GM18868 (cell line): ENCODE measurements at regions not wholly inside any gene's neighbourhood (a gene's known extent, or its start where the extent isn't known, plus 50 kb on each side); places are given as distances from the start of the nearest gene placed in this dataset.

Source experiments
- ATAC-seq: cut with Tn5 transposase; IDR thresholded peaks from one replicate; pipeline ENCODE4 v1.9.1; 2021; ENCODE audit warnings: mild to moderate bottlenecking, moderate library complexity; ENCODE audit not compliant: unreplicated experiment

- no peak for ATAC-seq
These were observed 247.6 kb upstream of the CNKSR2 start for GRCh38 chrX:21126661-21127060.

DNA sequence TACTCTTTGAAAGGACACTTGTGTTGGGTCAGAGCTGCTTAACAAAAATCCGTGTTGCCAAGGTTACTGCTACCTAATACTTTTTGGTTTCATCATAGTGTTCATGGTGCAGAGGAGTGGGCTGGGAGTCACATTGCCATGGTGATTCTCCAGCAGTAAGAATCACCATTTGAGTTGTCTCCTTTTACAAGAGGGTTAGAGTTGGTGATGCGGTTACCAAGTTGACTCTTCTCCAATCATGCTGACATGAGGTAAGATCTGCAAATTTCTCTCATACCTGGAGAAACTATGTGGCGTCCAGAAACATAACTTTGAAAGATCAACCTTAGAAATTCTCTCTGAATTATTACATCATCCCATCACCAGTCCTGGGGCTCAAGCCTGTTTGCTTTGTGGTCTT is 242.9 kb upstream of the CNKSR2 start:
- ATAC-seq, result no peak

GRCh38 chrX:21131786-21132185 is 242.4 kb upstream of the CNKSR2 start:
- no peak for ATAC-seq

GRCh38 chrX:21132686-21133393 is 241.4 kb upstream of the CNKSR2 start:
- ATAC-seq, result no peak

- no peak for ATAC-seq
These were observed 224.0 kb upstream of the CNKSR2 start for GRCh38 chrX:21150208-21150607.

DNA sequence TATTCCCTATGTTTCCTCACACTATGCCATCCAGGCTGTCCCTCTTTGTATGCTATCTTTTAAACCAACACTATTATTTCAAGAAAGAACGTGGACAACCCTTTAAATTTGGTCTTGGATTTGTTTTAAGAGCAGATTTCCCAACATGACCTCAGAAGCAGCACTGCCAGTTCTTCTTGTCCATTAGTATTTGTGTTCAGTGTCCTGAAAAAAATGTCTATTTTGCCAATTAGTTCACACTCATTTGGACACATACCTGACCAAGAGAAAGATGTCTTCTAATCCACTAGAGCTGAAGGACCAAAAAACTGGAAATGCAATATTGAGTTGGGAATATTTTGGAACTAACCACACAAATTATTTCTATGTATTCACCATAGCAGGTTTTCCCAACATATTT is 223.2 kb upstream of the CNKSR2 start:
- ATAC-seq, result no peak

- ATAC-seq, result no peak
These were observed 221.2 kb upstream of the CNKSR2 start for GRCh38 chrX:21153033-21153432.

- no peak for ATAC-seq
These were observed 220.7 kb upstream of the CNKSR2 start for GRCh38 chrX:21153503-21153902.

DNA sequence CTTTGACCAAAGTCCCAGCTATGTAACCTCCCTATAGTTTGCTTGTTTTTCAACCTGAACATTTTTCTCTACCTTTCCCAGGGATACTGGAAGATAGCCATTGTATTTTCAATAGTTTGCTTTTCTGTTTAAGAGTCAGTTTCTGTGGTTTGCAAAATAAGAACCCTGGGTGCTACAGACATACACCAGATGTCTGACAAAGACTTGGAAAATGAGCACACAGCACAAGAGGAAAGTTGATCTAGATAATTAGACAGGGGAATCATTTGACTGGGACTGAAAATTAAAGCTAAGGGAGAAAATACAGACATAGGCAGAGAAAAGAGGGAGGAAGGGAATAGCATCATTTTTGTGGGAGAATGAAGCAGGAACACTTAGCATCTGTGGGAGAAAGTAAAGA is 218.3 kb upstream of the CNKSR2 start:
- ATAC-seq, result no peak

GRCh38 chrX:21156632-21157031 is 217.6 kb upstream of the CNKSR2 start:
- no peak for ATAC-seq

DNA sequence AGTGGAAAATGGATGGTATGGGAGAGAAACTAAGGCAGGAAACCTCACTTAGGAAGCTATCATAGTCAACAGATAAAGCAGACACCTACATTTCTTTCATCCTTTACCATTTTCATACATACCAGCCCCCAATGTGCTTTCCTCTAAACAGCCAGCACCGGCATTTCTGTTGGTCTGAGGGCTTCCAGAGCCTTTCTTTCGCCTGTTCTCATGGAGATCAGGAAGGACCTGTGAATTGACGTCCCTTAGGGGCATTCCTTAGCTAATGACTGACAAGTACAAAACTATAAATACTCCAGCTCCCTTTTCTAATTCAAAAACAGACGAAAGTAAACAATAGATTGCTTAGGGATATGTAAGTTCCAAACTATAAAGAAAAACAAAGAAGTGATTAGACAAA is 215.5 kb upstream of the CNKSR2 start:
- ATAC-seq, result no peak

DNA sequence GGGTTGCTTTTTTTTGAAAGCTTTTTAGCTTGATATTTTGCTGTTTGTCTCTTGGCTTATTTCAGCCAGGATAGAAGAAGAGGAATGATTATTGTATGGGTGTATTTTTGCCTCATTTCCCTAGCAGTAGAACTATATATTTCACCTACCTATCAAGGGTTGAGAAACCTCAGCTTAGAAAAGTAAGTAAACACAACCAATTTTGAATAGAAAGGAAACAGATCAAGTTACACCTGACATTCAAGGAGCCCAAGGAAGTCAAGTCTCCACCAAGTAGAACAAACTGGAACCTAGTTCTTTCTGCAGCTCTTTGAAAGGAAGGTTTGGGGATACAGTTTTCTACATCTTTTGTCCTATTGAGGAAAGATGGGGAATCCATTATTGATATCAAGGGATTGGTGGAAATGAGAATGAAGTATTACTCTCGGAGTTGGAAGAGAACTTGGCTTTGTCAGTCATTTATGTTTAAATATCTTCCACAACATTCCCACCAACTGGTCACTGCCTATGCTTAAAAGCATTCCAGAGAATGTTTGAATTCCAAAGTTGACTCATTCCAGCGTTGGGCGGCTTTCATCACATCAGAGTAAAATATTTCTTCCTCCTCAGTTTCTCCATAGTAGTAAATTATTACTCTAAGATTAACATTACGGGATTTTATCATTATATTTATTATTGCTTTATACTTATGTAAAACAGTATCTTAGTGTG is 207.8 kb upstream of the CNKSR2 start:
- no peak for ATAC-seq

DNA sequence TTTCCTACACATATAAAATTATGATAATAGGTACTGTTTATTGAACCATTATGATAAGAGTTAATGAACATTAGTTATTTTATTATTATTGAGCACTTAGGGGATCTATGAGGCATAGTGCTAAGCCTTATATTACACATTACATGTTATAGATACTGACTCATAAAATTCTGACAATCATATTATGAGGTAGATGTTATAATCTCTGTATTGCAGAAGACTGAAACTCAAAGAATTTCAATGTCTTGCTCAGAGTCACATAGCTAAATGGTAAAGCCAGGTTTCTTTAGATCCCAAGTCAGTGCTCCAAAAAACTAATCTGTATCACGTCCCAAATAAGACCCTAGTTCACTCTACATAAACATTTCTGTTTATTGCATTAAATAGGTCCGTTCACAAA is 207.2 kb upstream of the CNKSR2 start:
- ATAC-seq, result no peak

GRCh38 chrX:21167494-21167893 is 206.7 kb upstream of the CNKSR2 start:
- ATAC-seq, result no peak

DNA sequence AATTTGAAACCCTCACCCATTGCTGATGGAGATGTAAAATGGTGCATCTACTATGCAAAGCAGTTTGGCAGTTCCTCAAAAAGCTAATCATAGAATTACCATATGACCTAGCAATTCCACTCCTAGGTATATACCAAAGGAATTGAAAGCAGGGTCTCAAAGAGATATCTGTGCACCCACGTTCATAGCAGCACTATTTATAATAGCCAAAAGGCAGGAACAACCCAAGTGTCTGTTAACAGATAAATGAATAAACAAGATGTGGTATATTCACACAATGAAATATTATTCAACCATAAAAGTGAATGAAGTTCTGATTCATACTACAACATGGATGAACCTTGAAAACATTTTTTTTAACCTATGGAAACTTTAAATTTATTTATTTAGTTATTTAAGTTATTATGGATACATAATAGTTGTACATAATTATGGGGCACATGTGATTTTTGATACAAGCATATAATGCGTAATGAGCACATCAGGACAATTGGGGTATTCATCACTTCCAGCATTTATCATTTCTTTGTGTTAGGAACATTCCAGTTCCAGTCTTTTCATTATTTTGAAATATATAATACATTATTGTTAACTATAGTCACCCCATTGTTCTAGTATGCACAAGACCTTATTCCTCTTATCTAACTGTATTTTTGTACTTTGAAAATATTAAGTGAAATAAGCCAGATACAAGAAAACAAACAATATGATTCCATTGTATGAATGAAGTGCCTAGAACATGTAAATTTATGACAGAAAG is 205.6 kb upstream of the CNKSR2 start:
- no peak for ATAC-seq

DNA sequence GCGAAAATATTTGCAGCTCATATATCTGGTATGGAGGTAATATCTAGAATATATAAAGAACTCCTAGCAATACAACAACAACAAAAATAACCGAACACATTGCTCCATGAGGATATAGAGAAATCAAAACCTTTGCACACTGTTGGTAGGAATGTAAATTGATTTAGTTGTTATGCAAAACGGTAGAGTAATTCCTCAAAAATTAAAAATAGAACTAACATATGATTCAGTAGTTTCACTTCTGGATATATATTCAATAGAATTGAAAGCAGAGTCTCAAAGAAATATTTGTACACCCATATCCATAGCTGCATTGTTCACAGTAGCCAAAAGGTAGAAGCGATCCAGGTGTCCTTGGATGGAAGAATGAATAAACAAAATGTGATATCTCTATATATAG is 203.0 kb upstream of the CNKSR2 start:
- no peak for ATAC-seq

GRCh38 chrX:21174439-21174838 is 199.8 kb upstream of the CNKSR2 start:
- ATAC-seq, result no peak

DNA sequence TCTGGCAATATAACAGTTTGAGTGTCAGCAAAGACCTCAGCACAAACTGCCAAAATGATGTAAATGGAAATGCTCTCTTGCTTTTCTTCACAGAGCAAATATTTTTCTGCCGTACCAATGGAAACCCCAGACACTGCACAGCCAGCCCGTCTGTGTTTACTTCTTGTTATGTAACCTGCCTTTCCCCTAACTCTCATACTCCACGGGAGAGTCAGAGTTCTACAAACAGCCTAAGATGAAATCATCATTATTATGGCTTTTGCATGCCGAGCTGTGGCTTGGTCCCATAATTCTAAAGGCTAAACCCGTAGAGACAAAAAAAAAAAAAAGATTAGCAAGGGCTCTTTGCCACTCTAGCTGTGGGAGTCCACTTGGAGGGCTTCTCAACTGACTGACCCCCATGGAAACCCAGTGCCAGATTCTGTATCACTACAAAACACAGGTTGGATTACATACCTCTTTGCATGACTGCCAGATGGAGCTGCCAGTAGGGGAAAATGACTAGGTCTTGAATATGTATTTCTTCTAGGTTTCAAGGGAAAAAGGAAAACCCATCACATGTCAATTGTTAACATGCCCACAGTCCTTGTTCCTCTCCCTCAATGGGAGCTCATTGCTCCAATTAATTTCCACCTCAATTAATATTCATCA is 197.2 kb upstream of the CNKSR2 start:
- no peak for ATAC-seq

DNA sequence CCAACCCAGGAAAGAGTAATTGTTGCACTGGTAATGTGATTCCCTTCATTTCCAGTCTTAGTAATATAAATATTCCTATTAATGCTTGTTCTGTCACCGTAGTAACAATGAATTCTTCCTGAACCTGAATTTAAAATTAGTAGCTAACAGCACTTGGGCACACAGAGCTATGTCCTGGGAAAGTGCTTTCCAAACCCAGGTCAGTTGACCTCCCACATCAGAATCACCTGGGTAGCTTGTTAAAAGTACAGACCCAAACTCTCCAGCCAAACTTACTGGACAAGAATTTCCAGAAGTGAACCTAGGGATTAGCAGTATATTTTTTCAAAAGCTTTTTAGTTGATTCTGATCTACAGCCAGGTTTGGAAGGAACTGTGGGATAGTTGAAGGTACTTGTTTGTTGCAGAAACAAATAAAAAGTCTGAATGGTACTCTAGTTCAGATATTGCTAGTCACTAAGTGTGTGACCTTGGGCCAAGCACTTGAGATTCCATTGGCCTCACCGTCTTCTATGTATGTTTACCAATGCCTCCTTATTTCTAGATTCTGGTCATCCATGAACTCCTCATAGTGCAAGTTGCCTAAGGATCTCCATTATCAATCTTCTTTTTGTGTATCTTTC is 192.9 kb upstream of the CNKSR2 start:
- ATAC-seq, result no peak

GRCh38 chrX:21193196-21193595 is 181.0 kb upstream of the CNKSR2 start:
- no peak for ATAC-seq

DNA sequence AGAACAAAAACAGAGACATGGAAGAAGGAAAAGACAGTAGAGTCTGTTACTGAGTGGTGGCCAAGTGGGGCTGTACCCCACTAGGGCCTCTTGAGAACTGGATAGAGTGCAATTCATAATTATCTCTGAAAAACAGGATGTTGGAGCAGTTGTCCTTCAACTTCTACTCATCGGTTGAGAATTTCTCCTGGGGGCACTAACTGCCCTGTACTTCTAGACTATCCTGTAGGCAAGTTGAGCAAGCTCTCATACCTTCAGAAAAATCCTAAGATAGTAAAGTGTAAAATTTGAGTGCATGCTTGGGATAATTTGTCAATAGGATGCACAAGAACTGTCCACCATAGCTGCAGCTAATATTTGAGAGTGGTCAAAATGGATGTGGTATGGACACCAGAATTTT is 179.7 kb upstream of the CNKSR2 start:
- no peak for ATAC-seq
